ELR (cell line): ENCODE measurements at regions not wholly inside any gene's neighbourhood (a gene's known extent, or its start where the extent isn't known, plus 50 kb on each side); places are given as distances from the start of the nearest gene placed in this dataset.
"Not testable (repeated sequence)": the region's sequence is repeated elsewhere in the genome, so short reads cannot be mapped to it uniquely, and the experiment has no call there.

ENCODE experiments used
- DNase-seq: peaks from one replicate; pipeline ENCODE4 v3.0.0-alpha.2; 2015; ENCODE audit warnings: low read depth

DNA sequence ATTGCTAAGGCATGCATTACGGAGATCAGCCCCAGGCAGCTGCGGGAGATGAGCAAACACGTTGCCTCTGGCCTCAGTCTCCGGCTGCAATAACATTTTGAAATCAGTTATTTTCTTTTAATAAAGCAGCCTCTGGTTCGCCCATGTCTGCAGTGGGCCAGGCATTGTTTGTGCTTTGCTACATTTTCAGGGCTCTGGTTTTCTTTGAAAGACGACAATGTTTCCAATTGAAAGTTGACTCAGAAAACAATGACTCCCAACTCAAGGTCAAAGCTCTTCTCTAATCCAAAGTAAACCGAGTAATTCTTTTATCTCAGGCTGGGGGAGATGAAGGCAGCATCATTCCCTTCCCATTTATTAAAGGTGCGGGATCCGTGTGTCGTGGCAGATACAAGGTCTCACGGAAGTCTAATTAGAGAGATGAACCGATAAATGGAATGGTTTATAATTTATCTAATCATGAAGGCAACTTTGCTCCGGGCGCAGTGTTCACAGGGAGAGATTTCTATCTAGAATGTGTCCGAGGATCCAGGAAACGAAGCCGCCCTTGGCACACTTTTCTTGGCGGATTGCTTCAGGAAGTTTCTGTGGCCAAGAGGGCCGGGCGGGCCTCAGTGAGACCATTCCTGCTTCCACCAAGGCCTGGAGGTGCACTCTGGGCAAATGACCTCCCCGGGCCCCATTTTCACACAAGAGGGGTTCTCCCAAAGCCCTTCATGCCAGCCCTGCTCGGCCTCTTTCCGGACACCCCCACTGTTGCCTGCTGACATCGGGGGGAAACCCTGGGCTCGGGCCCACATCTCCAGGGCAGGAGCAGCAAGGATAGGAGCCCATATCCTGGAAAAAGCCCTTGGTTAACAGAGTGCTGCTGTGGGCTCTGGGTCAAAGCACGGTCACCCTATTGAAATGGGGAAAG, 811.4 kb downstream of the BRD1 start:
- no peak for DNase-seq

DNA sequence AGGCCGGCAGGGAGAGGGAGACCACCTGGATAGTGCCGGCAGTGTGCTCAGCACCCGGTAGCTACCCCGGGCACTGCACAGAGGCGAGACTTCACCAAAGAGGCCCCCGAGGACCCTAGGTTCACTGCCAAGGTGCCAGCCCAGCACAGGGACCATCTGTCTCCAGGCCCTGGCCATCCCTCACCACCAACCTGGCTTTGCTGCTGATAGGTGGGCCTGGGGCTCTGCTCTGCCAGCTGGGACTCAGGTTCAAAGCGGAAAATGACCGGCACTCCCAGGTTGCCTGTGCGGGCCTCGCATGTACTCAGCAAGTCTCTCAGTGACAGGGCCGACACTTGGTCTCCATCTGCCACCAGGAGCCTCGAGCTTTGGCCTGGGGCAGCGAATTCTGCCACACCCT, 812.2 kb downstream of the BRD1 start:
- no peak for DNase-seq

DNA sequence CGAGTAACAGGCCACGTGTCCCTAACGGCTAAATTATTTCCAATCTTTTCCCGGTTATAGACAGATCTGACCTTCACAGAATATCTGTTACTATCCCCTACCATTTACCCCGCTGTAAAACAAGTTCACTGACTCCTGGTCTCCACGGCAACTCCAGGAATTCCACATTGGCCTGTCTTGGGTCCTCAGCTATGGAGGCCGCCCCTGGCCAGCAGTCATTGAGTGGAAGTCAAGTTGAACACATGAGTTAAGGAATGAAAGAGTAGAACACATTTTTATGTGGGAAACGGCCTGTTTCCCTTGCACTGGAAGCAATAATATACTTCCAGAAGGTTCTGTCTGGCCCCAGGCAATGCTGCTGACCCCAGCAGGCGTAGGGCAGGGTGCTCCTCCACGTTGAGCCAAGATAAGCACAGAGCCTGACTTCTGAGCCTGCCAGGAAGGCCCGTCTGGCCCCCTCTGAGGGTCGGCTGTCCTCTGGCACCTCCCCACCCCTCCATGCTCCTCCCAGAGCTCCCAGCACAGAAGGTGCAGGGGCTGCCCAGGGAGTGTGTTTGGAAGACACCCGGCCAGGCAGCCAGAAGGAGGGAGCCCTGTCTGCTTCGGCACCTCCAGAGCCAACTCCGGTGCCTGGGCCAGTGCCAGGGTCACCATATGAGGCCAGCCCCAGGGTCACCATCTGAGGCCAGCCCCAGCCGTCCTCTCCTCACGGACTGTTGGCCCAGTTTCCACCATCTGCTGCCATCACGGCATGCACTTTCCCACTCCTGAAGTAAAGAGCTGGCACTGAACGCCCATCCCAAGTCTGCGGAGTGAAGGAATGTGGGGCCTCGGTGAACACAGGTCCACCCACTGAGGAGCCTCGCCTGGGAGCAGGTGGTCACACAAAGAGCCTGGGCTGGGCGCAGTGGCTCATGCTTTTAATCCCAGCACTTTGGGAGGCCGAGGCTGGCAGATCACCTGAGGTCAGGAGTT, 813.2 kb downstream of the BRD1 start:
- DNase-seq, result no peak

DNA sequence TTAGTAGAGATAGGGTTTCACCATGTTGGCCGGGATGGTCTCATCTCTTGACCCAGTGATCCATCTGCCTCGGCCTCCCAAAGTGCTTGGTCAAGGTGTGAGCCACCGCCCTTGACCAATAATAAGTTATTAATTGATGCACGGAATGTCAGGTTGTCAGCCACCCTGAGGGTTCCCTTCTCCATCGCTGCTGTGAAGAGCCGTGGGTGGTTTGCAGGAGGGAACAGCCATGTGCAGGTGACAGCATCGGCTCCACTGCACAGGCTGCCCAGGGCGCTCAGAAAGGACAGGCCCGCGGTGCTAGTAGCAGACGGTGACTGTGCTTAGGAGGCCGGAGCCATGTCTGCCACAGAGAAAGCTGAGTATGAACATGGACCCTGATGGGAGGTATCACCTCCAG, 814.0 kb downstream of the BRD1 start:
- no peak for DNase-seq

DNA sequence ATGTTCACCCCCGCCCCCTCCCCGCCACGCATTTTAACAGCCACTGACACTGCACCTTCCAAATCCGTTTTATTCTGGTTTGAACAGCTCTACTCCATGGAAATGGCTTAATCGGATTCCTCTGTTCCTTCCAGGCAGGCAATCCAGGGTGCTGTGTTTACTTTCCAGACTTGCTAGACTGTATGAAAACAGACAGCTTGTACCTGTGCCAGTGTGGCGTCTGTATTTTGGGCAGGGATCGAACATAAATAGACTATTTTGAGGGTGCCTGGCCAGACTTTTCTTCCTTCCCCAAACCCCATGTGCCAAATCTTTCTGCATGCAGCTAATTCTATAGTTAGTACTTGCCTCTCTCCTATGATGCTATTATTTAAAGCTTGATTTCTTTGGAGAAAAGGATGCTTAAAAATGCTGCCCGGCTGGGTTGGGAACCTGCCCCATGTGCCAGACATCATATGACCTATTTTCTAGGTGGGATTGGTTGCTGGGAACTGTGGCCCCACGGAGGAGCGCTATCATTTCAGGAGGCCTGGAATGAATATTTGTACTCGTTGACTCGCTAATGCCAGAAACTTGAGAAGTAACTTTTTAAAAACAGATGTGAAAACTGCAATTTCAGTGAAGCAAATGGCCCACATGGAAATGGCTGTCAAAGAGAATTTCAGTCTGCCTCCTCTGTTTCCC, 814.8 kb downstream of the BRD1 start:
- DNase-seq, result no peak

DNA sequence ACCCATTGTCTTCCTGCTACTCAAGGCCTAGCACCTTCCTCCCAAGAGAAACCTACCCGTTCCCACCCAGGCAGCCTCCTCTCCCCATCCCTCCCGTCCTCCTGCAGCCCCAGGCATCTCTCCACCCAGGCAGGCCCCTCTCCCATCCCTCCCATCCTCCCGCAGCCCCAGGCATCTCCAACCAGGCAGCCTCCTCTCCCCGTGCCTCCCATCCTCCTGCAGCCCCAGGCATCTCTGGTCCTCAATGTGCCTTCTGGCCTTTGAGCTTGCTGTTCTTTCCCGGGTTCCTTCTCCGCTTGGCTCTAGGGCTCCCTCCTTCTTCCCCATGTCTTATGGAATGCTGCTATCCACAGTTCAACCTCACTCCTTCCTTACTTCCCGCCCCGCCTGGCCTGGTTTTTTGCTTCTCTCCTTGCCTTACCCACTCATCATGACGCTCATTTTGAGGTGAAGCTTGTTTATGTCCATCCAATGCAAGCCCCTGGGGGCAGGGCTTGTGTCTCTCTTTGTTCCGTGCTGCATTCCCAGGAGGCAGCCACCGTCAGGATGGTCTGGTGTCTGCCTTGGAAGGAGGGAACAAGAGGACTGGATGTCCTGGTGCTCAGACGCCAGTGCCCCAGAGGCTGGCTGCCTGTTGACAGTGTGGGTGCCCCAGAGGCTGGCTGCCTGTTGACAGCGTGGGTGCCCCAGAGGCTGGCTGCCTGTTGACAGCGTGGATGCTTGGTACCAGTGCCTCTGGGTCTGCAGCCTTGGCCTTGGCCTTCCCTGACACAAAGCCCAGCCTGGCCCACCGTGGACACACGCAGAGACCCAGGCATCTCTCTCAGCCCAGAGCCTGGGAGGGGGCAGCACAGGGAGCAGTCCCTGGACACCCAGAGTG, 815.7 kb downstream of the BRD1 start:
- DNase-seq, result no peak

DNA sequence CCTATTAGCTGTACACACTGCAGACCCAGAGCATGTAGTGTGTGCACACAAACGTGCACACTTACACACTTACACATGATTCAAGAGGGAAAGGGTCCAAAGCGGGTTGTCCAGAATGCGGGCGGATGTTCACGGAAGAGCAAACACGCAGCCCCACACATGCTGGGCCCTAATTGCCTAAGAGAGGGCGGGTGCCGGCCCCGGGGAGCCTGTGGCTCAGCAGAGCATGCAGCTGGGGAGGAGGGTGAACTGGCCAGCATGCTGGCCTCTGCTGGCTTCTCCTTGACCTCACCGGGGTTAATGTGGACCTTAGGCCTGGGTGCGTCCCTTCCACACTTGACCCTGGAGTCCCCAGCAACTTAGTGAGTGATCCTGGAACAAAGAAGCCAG, 816.3 kb downstream of the BRD1 start:
- DNase-seq, result no peak

DNA sequence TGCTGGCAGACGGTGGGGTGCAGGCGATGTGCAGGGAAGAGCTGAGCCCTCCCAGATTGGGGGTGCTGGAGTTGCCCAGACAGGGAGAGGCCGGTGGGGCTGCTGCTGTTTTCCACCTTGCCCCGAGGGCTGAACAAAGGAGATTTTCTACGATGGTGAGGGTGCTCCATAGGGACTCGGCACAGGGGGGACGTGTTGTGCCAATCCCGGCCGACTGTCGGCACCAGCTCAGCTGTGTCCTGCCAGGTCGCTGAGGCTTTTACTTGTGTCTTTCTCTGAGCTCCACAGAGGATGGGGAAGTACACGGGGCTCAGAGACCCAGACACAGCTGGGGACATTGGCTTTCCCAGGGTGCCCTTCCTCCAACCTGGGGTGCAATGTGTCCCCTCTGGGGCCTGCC, 816.8 kb downstream of the BRD1 start:
- no peak for DNase-seq

DNA sequence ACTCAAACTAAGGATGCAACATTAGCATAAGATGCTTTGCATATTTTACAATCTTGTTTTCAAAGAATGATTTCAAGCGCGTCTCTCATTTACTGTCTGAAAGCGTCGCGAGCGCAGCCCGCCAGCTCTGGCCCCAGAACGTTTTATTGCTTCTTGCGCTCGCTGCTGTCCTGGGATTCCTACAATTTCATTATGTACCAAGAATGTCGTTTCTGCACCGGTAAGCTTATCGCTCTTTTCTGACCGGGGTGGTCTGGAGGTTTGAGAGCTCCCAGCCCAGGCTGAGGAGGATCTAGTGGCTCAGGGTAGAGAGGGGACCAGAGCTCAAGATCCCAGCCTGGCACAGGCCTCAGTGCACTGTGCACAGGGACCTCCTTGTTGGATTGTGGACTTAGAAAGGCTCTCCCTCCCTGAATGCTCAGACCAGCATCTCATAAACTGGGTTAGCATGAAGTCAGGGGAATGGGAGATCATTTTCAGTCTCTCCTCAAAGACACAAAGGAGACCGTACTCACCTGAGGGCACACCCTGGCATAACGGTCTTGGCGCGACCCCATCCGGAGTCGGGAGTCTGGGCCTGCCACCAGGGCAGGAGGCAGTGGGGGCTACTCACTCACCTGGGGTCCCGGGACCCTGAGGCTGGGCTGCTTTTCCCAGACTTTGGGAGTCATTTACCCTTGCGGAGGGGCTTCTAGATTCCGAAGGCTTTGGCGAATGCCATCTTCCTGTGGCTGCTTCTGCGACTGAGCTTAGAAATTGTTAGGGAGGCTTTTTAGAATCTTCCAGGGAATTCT, 817.4 kb downstream of the BRD1 start:
- no peak for DNase-seq

DNA sequence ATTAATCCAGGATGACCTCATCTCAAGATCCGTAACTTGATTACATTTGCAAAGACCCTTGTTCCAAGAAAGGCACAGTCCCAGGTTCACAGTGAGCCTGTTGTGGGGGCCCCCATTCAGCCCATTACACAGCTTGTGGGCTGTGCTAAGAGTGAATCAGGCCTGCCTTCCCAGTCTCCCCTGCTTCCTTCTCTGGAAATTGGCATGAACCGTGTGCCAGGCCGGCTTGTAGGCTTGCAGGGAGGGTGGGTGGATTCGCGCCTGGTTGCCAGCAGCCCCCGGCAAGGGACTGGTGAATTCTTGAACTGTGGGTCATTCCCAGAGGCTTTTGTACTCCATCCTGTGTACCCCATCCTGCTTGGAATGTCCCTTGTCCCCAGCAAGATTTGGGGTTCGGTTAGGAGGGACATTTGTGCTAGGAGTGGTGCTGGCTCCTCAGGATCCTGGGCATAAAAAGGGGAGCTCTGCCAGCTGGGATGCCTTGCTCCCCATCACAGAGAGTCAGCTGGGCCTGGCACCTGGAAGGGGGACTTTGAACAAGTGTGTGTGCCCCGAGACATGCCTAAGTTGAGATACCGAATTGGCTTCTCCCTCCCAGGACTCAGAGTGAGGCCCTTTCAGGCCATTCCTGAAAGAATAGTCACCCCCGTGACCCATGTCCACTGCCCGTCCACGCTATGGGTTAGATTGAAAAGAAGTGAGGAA, 818.2 kb downstream of the BRD1 start:
- DNase-seq, result no peak

DNA sequence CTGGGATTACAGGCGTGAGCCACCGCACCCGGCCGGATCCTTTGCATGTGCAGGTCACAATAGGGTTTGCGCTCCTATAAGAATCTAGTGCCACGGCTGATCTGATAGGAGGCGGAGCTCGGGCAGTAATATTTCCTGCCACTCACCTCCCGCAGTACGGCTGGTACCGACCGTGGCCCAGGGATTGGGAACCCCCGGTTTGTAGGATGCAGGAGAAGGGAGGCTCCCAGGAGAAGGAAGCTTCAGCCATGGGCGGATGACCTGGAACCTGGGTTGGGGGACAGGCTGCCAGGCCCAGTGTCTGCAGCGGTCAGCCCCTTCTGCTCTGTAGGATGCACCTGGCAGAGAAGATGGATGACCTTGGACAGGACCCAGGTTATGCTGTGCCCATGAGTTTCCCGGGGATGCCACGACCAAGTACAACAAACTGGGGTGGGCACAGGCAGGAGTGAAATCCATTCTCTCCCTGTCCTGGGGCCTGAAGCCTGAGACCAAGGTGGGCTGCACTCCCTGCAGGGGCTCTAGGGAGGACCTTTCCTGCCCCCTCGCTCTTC, 818.9 kb downstream of the BRD1 start:
- DNase-seq, result no peak

DNA sequence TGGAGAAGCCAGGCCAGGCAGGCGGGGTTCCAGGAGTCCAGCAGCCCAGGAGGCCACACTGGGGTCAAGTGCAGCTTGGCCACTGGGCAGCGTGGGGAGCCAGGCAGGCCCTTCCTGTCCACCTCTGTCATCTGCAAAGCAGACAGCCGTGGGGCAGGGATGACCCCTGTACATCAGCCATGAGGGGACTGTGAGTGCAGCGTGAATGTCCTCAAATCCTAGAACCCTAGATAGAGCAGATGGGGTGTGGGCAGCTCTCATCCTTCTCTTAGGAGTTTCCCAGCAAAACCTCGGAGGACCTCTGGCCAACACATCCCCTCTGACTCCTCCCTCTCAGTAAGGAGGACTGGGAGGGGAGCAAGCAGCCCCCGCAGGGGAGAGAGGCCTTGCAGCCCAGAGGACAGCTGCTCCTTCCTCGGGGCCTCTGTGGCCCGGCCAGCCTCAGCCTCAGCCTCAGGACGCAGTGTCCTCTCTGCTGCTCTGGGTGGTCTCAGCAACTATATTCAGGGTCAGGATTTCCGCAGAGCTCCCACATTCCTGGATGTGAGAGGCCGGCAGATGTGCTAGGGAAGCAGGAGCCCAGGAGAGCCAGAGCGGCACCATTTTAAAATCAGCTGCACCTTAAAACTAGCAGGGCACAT, 820.5 kb downstream of the BRD1 start:
- DNase-seq, result no peak

DNA sequence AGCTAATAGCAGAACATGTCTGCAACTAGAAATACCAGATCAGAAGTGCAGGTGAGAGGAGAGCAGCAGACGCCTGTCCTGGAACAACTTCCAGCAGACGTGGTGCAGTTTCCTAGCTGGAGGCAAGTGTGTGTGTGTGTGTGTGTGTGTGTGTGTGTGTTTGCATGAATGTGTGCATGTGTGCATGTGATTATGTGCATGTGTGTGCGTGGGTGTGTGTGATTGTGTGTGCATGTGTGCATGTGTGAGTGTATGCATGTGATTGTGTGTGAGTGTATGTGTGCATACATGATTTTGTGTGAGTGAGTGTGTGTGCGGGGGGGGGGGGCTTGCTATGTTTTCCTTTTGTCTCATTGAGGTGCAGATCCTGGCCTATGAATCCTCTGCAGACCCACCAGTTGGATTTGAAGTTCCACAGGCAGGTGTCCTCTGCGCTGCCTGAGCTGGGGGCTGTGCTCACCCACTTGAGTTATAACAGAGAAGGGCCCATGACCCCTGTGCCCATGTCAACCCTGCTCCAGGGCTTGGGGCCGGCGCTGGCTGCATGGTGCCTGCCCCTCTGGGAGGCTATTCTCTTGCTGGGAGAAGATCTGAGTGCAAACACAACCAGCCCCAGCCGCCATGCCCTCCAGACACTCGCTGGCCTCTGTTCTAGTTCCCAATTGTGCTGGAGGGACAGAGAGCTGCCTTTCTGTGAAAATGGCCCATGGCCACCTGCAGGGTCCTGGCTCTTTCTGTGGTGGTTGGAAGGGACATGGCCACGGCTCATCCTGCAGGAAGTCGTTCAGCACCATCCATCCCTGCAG, 821.3 kb downstream of the BRD1 start:
- DNase-seq, result no peak

DNA sequence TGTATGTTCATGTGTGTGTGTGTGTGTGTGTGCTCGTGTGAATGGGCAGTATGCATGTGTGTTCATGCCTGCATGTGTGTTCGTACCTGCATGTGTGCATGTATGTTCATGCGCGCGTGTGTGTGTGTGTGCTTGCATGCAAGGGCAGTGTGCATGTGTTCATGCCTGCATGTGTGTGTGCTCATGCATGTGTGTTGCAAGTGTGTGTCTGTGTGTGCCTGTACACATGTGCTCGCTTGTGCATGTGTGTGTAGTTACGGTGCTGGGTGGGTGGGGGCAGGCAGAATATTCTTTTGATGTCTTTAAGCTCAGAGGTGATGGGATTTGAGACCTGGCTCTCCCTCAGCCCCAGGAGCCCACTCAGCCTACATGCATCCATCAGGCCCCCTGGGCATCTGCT, 822.1 kb downstream of the BRD1 start:
- DNase-seq, result no peak

DNA sequence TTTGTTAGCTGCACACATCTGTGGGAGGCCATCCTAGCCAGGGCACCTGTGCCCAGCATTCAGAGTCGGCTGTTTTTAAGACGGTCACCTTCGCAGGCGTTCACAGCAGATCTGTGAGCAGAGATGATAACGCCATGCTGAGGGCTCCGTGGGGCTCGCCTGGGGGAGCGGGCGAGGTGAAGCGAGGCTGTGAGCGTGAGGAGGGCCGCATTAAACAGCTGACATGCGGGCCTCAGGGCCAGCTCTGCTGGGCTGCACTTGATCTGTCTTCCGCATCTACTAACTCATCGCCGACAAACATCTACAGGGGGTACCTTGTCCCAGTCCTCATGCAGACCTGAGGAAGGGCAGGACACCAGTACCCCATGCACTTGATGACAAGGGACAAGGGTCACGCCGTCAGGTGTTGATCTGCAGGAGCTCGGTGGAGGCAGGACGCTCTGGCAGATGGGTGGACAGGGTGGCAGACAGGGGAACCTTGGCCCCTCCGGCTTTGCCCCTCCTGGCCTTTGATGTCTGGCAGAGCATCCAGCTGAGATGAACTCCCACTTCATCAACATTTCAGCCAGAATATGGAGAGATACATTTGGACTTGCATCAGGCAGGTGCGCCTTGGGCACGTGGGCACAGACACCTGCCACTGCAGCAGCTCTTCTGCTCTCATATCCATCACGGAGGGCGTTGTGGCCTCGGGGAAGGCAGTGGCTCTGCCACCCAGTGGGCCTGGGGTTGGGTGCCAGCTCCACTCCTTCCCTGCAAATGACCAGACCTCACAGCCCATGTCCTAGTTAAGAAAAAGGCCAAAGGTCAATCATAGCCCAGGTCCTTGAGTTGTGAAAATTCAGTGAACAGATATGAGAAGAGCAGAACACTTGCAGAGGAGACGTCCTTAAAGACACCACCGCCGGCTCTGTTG, 822.9 kb downstream of the BRD1 start:
- DNase-seq, result no peak

DNA sequence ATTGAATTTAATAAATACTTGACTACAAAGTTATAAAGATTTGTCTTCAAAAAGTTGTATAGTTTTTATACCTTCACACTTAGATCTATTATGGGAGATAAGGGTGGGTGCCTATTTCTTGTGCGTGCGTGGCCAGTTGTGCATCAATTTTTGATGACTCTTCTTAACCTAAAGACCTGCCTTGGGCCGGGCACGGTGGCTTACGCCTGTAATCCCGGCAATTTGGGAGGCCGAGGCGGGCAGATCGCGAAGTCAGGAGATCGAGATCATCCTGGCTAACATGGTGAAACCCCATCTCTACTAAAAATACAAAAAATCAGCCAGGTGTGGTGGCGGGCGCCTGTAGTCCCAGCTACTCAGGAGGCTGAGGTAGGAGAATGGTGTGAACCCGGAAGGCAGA, 830.1 kb downstream of the BRD1 start:
- not testable (repeated sequence) for DNase-seq

DNA sequence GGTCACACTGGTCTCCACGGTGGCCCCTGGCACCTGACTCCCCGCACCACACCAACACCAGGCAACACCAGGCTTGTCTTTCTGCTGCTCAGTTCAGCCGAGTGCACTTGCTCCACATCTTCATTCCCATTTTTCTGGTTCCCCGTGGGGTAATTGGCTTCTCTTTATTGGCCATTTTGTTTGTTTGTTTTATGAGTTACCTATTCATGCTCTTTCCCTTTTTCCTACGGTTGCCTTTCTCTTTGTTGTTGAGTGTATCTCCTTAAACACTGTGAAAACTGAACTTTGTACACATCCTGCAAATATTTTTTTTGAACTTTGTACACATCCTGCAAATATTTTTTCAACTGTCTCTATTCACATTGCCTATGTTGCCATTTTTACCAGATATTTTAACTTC, 834.0 kb downstream of the BRD1 start:
- no peak for DNase-seq
